Amygdala (tissue), 56 donors: ENCODE measurements at regions not wholly inside any gene's neighbourhood (a gene's known extent, or its start where the extent isn't known, plus 50 kb on each side); places are given as distances from the start of the nearest gene placed in this dataset.

Source experiments
- DNase-seq, 56 donors: peaks; one replicate each; lab custom pipeline; 2025; lab: John Stamatoyannopoulos, UW

- DNase-seq: no peak
These were observed 156.6 kb upstream of the TLL1 start for GRCh38 chr4:165716472-165716871.

GRCh38 chr4:165718660-165719059 lies 154.4 kb upstream of the TLL1 start:
- no peak for DNase-seq

- no peak for DNase-seq
These were observed 152.5 kb upstream of the TLL1 start for GRCh38 chr4:165720411-165721082.

- DNase-seq: no peak
These were observed 151.2 kb upstream of the TLL1 start for GRCh38 chr4:165721815-165722214.

GRCh38 chr4:165723051-165723795 lies 149.8 kb upstream of the TLL1 start:
- no peak for DNase-seq

GRCh38 chr4:165724786-165725185 lies 148.3 kb upstream of the TLL1 start:
- no peak for DNase-seq

GRCh38 chr4:165725352-165725751 lies 147.7 kb upstream of the TLL1 start:
- no peak for DNase-seq

- DNase-seq: no peak
These were observed 146.2 kb upstream of the TLL1 start for GRCh38 chr4:165726831-165727230.

GRCh38 chr4:165737309-165737972 lies 135.6 kb upstream of the TLL1 start:
- no peak for DNase-seq

- DNase-seq: no peak
These were observed 134.5 kb upstream of the TLL1 start for GRCh38 chr4:165738571-165738970.

GRCh38 chr4:165740911-165741310 lies 132.1 kb upstream of the TLL1 start:
- no peak for DNase-seq

- no peak for DNase-seq
These were observed 129.6 kb upstream of the TLL1 start for GRCh38 chr4:165743422-165743821.

GRCh38 chr4:165744370-165744769 lies 128.7 kb upstream of the TLL1 start:
- DNase-seq: no peak

GRCh38 chr4:165748321-165748720 lies 124.7 kb upstream of the TLL1 start:
- no peak for DNase-seq

GRCh38 chr4:165751882-165752281 lies 121.2 kb upstream of the TLL1 start:
- DNase-seq: no peak

- no peak for DNase-seq
These were observed 118.4 kb upstream of the TLL1 start for GRCh38 chr4:165754664-165755063.

GRCh38 chr4:165756836-165757235 lies 116.2 kb upstream of the TLL1 start:
- no peak for DNase-seq

GRCh38 chr4:165757451-165757850 lies 115.6 kb upstream of the TLL1 start:
- DNase-seq: no peak

GRCh38 chr4:165758086-165758485 lies 115.0 kb upstream of the TLL1 start:
- no peak for DNase-seq

GRCh38 chr4:165760182-165760581 lies 112.9 kb upstream of the TLL1 start:
- DNase-seq: no peak

GRCh38 chr4:165761963-165762362 lies 111.1 kb upstream of the TLL1 start:
- DNase-seq: no peak

- no peak for DNase-seq
These were observed 109.4 kb upstream of the TLL1 start for GRCh38 chr4:165763640-165764039.
